ENCODE measurements at regions not wholly inside any gene's neighbourhood (a gene's known extent, or its start where the extent isn't known, plus 50 kb on each side); places are given as distances from the start of the nearest gene placed in this dataset.
A peak's percentile ranks its signal among the peaks of the same experiment; 100 is the strongest.

DNA sequence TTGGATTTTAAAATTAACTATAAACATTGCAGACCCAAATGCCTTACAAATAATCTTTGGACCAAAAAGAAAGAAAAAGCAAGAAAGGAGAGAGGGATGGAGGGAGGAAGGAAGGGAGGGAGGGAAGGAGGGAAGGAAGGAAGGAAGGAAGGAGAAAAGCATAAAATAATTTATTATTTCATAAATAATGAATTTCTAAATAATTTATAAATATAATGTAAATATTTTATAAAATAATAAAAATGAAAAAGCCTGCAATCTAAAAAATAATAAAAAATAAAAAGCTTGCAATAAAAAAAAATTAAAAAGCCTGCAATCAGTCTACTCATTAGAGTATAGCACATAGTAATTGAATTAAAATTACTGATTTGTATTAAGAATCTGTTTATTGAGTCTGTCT, 614.3 kb downstream of the ISL1 start:
- BruUV-seq (replicated peaks) = no TSS peak
- Histone ChIP-seq H3F3A (ENCODE audit: insufficient read depth, low read depth) (no peaks in the 10 kb centered on the region), H3K36me3 (ENCODE audit: low read depth) (no peaks in the 10 kb centered on the region), H3K4me3 (no peak overlapping the region), H3K27me3 (ENCODE audit: insufficient read depth, low read depth) (no peaks in the 10 kb centered on the region), H3K9me2 (ENCODE audit: insufficient read depth) (no peaks in the 10 kb centered on the region), H3K27ac (no peak overlapping the region), H3K4me1 (replicated peaks; ENCODE audit: insufficient read depth) (no peaks in the 10 kb centered on the region), H4K20me1 (ENCODE audit: insufficient read depth) (no peaks in the 10 kb centered on the region), H3K9me3 (ENCODE audit: insufficient read depth, low read depth) (no peaks in the 10 kb centered on the region), H3K4me2 (no peak overlapping the region), H3K79me2 (ENCODE audit: low read depth) (no peaks in the 10 kb centered on the region), H2AFZ (no peak overlapping the region)
- ChIA-PET POLR2A (ENCODE audit: unreplicated experiment) (no interaction called here), CTCF (no interaction called here)
- TF ChIP-seq, protein P1, sequence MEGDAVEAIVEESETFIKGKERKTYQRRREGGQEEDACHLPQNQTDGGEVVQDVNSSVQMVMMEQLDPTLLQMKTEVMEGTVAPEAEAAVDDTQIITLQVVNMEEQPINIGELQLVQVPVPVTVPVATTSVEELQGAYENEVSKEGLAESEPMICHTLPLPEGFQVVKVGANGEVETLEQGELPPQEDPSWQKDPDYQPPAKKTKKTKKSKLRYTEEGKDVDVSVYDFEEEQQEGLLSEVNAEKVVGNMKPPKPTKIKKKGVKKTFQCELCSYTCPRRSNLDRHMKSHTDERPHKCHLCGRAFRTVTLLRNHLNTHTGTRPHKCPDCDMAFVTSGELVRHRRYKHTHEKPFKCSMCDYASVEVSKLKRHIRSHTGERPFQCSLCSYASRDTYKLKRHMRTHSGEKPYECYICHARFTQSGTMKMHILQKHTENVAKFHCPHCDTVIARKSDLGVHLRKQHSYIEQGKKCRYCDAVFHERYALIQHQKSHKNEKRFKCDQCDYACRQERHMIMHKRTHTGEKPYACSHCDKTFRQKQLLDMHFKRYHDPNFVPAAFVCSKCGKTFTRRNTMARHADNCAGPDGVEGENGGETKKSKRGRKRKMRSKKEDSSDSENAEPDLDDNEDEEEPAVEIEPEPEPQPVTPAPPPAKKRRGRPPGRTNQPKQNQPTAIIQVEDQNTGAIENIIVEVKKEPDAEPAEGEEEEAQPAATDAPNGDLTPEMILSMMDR (conservative IDR thresholded peaks at IDR 0.05) = no peak
- no peak for TF ChIP-seq EZH2 (IDR thresholded peaks at IDR 0.05; ENCODE audit: low read depth)
- intact Hi-C loops (cut with micrococcal nuclease; ENCODE audit: unreplicated experiment) = no loop called here
- DNase-seq = no peak

DNA sequence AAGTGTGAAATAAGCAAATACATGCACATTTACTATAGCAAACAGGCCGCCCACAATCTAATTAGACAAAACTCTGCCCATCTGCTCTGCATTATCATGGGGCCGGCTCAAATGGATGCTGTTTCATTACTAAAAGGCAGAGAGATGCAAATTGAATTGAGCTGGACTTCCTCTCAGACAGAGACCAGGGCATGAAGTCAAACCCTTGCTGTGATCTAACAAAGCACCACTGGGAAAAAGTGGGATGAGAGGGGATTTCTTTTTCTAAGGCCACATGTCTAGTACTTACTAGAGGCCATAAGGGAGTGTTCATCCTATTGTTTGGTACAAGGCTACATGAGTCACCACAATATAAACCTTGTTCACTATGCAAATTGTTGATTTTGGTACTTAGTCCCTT, 614.7 kb downstream of the ISL1 start:
- no peaks in the 10 kb centered on the region for H3K79me2 ChIP-seq (ENCODE audit: low read depth)
- H3K4me1 ChIP-seq (replicated peaks; ENCODE audit: insufficient read depth) = no peaks in the 10 kb centered on the region
- no TSS peak for BruUV-seq (replicated peaks)
- H2AFZ ChIP-seq = no peak overlapping the region
- H3K36me3 ChIP-seq (ENCODE audit: low read depth) = no peaks in the 10 kb centered on the region
- TF ChIP-seq, protein P1 (conservative IDR thresholded peaks at IDR 0.05) = no peak
- no peak for TF ChIP-seq EZH2 (IDR thresholded peaks at IDR 0.05; ENCODE audit: low read depth)
- H4K20me1 ChIP-seq (ENCODE audit: insufficient read depth) = no peaks in the 10 kb centered on the region
- POLR2A ChIA-PET (ENCODE audit: unreplicated experiment) = no interaction called here
- H3K4me2 ChIP-seq = no peak overlapping the region
- H3K27ac ChIP-seq = no peak overlapping the region
- H3F3A ChIP-seq (ENCODE audit: insufficient read depth, low read depth) = no peaks in the 10 kb centered on the region
- CTCF ChIA-PET = no interaction called here
- intact Hi-C loops (cut with micrococcal nuclease; ENCODE audit: unreplicated experiment) = no loop called here
- no peak overlapping the region for H3K4me3 ChIP-seq
- H3K9me3 ChIP-seq (ENCODE audit: insufficient read depth, low read depth) = no peaks in the 10 kb centered on the region
- H3K9me2 ChIP-seq (ENCODE audit: insufficient read depth) = no peaks in the 10 kb centered on the region
- DNase-seq = no peak
- H3K27me3 ChIP-seq (ENCODE audit: insufficient read depth, low read depth) = no peaks in the 10 kb centered on the region

DNA sequence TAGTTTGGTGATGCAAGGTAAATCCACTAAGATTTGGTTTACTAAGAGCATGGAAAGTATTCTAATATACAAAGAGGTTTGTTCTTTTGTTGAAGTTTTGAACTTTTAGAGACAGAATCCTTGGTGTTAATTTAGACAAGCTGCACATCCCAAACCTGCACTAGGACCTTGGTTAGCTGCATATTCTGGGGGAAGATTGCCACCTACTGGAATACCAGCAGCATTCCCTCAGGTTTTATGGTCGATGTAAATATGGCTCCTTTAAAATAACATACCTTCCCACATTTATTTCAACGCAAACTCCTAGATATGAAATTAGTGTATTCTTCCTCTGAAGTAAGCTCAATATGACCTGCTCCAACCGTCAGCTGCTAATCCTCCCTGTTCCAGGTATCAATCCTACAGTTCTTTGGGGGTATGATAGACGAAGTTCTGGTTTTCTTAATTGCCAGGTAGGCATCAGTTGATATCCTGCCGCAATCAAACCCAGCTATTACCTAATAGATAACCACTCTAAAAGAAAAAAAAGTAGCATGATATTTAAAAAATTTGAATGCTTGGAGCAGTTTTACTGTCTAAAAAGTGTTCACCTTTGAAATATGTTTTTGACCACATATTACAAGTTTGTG, 624.1 kb downstream of the ISL1 start:
- CTCF ChIA-PET = interaction anchor here (2.2 kb wide), 1 partner anchor 1044 kb away, joined by 16 read pairs; no protein-coding TSS in a partner anchor
- BruUV-seq (replicated peaks) = no TSS peak

More for the DNA sequence above, 624.1 kb downstream of the ISL1 start:
- Histone ChIP-seq H3K4me2 (0 out of 2 replicates have a peak overlapping the region, but pooled peaks have one; percentile 35), H3K9me2 (ENCODE audit: insufficient read depth) (no peaks in the 10 kb centered on the region), H3K4me1 (replicated peaks; ENCODE audit: insufficient read depth) (no peaks in the 10 kb centered on the region), H4K20me1 (ENCODE audit: insufficient read depth) (no peaks in the 10 kb centered on the region), H3K36me3 (ENCODE audit: low read depth) (no peaks in the 10 kb centered on the region), H3K27me3 (ENCODE audit: insufficient read depth, low read depth) (no peaks in the 10 kb centered on the region), H3K9me3 (ENCODE audit: insufficient read depth, low read depth) (no peaks in the 10 kb centered on the region), H3K4me3 (no peak overlapping the region), H2AFZ (0 out of 2 replicates have a peak overlapping the region, but pooled peaks have one; percentile 64), H3F3A (ENCODE audit: insufficient read depth, low read depth) (no peaks in the 10 kb centered on the region), H3K27ac (no peak overlapping the region), H3K79me2 (ENCODE audit: low read depth) (no peaks in the 10 kb centered on the region)
- DNase-seq = peak in 1 of 2 experiments; percentile 20
- TF ChIP-seq, protein P1 (conservative IDR thresholded peaks at IDR 0.05) = peak; percentile 76
- TF ChIP-seq EZH2 (IDR thresholded peaks at IDR 0.05; ENCODE audit: low read depth) = no peak
- intact Hi-C loops (cut with micrococcal nuclease; ENCODE audit: unreplicated experiment) = loop anchor here (1.0 to 5.0 kb wide), 3 partner anchors 47 to 1044 kb away; no protein-coding TSS in a partner anchor
- POLR2A ChIA-PET (ENCODE audit: unreplicated experiment) = no interaction called here

Data from PC-9 (cell line).